Heart left ventricle (tissue), 16 donors: ENCODE measurements at regions not wholly inside any gene's neighbourhood (a gene's known extent, or its start where the extent isn't known, plus 50 kb on each side); places are given as distances from the start of the nearest gene placed in this dataset.
A peak's percentile ranks its signal among the peaks of the same experiment; 100 is the strongest.

ENCODE experiments used
- ATAC-seq, 4 donors: fragments of 200-7000 bp; cut with Tn5 transposase; one replicate each; pipeline ENCODE4 v1.9.1; 2020 to 2022; ENCODE audit warnings: moderate library complexity in 4 of 4, mild to moderate bottlenecking in 3 of 4, moderate number of reproducible peaks in 1 of 4
- DNase-seq, 5 donors: peaks; one replicate each; pipeline ENCODE4 v3.0.0-alpha.2; 2020
- H3K27ac ChIP-seq, 12 donors: fragments of 200-600 bp; sonication (generic) in 4 of 12; one replicate each; pipeline versions ENCODE4 v1.5.0 to v1.8.0; 2016 to 2022; ENCODE audit warnings: mild to moderate bottlenecking in 2 of 12
- H3K27me3 ChIP-seq, 9 donors: fragments of 200-600 bp; sonication (generic) in 2 of 9; one replicate each; pipeline versions ENCODE4 v1.5.1 to v1.8.0; 2016 to 2022; ENCODE audit warnings: mild to moderate bottlenecking in 3 of 9
- H3K36me3 ChIP-seq, 9 donors: fragments of 200-600 bp; sonication (generic) in 2 of 9; one replicate each; pipeline versions ENCODE4 v1.5.0 to v1.8.0; 2018 to 2022; ENCODE audit warnings: mild to moderate bottlenecking in 2 of 9
- H3K4me1 ChIP-seq, 12 donors: fragments of 200-600 bp; sonication (generic) in 4 of 12; one replicate each; pipeline versions ENCODE4 v1.5.0 to v1.8.0; 2016 to 2022; ENCODE audit warnings: mild to moderate bottlenecking in 3 of 12
- H3K4me3 ChIP-seq, 12 donors: fragments of 200-600 bp; sonication (generic) in 4 of 12; one replicate each; pipeline versions ENCODE4 v1.5.0 to v1.8.0; 2017 to 2022; ENCODE audit warnings: mild to moderate bottlenecking in 9 of 12, moderate library complexity in 4 of 12
- H3K9me3 ChIP-seq, 12 donors: fragments of 200-600 bp; sonication (generic) in 4 of 12; one replicate each; pipeline versions ENCODE4 v1.5.0 to v1.8.0; 2016 to 2022; ENCODE audit warnings: mild to moderate bottlenecking in 1 of 12
- CTCF ChIP-seq, 12 donors: fragments of 200-600 bp; sonication (generic) in 4 of 12; IDR thresholded peaks; one replicate each; pipeline versions ENCODE4 v1.5.0 to v1.8.0; 2018 to 2022; ENCODE audit warnings: antibody characterized with exemption in 12 of 12, mild to moderate bottlenecking in 5 of 12
- POLR2A ChIP-seq, 2 donors: fragments of 450-650 bp; IDR thresholded peaks; one replicate each; pipeline ENCODE4 v1.6.1; 2017; ENCODE audit warnings: antibody characterized with exemption in 2 of 2, mild to moderate bottlenecking in 2 of 2, moderate library complexity in 2 of 2
- WGBS, 4 donors: extraction: QIAGEN DNeasy Blood & Tissue Kit in 2 of 4; methylation state at CpG; one replicate each; pipeline versions ENCODE4 v1.1.5 to v1.1.7; 2013 to 2018; 5-methylcytosine and 5-hydroxymethylcytosine counted together
- intact Hi-C, 10 donors: fragments of 100-400 bp; cut with DNase I; formaldehyde crosslinking; loops; one replicate each; pipeline versions ENCODE4 v1.11.1 to v1.14.2; 2022
- donor health status: ischemic (EF 13 %, LVEDD 7.1; RV severe dilation, severe dysfunction).
- donor health status: healthy with polysubstance abuse.
- donor health status: DM: no; HTN: yes; CAD: no.
- donor health status: DM: no; HTN: no; CAD: no.
- donor health status: ischemic (EF 25% LVEDD 6.9; RV normal size, moderate dysfunction).
- donor health status: ischemic (EF 25% LVEDD 5.7; RV mildly dilated, moderate dysfunction).
- donor health status: healthy.
- donor health status: DM: yes; HTN: yes; CAD: no.
- donor health status: ischemic (EF 35%, LVEDD 5.7; RV mildly dilated, moderate dysfunction).
- donor health status: nonischemic (EF 11% LVEDD 7.7; RV severe dilation, severe dysfunction).
- donor health status: DM: yes; HTN: yes; CAD: no.
- donor health status: PGD.
- donor health status: ischemic (EF 29% LVEDD 5.4; RV normal size, mild dysfunction).
- donor health status: nonischemic (EF 23%, LVEDD 6.1; RV moderate dilation, normal function).

- DNase-seq (peak; percentile 62 to 78 (median 76)), ATAC-seq (peak; percentile 76 to 95 (median 91))
- no peaks in the 10 kb centered on the region for H3K36me3 ChIP-seq
- H3K27me3 ChIP-seq: no peaks in the 10 kb centered on the region
- peak overlapping the region; percentile 26 to 68 (median 56) for H3K27ac ChIP-seq
- TF ChIP-seq POLR2A (IDR thresholded peaks at IDR 0.05) (no peak), CTCF (IDR thresholded peaks at IDR 0.05) (no peak)
- peak overlapping the region in 1 of 12 donors; percentile 21 for H3K4me3 ChIP-seq
- intact Hi-C loops: no loop called here
- peaks cover 3 to 31% (median 14%) of the 10 kb centered on the region in 12 donors for H3K4me1 ChIP-seq
- no peaks in the 10 kb centered on the region for H3K9me3 ChIP-seq
- 43 to 65% (median 54%) methylated on average over 3 to 5 of the region's 5 CpGs for WGBS, 4 donors
Observed at GRCh38 chr2:200742426-200742825, 69.3 kb upstream of the BZW1 start.

GRCh38 chr2:200743042-200743676 is 68.6 kb upstream of the BZW1 start:
- no peak for TF ChIP-seq CTCF (IDR thresholded peaks at IDR 0.05)
- 92 to 95% (median 94%) methylated on average over 9 to 10 of the region's 10 CpGs for WGBS, 4 donors
- no peaks in the 10 kb centered on the region for H3K27me3 ChIP-seq
- intact Hi-C loops: no loop called here
- H3K4me1 ChIP-seq: peaks cover 3 to 38% (median 14%) of the 10 kb centered on the region in 12 donors
- no peak for DNase-seq
- ATAC-seq: no peak
- no peaks in the 10 kb centered on the region for H3K36me3 ChIP-seq
- H3K27ac ChIP-seq: peak overlapping the region in 4 of 12 donors; percentile 51 to 68 (median 64)
- H3K4me3 ChIP-seq: no peak overlapping the region
- no peaks in the 10 kb centered on the region for H3K9me3 ChIP-seq

GRCh38 chr2:200744201-200744602 is 67.5 kb upstream of the BZW1 start:
- Histone ChIP-seq H3K9me3 (no peaks in the 10 kb centered on the region), H3K4me3 (no peak overlapping the region), H3K27me3 (no peaks in the 10 kb centered on the region), H3K27ac (no peak overlapping the region), H3K4me1 (peaks cover 3 to 39% (median 14%) of the 10 kb centered on the region in 12 donors), H3K36me3 (no peaks in the 10 kb centered on the region)
- TF ChIP-seq POLR2A (IDR thresholded peaks at IDR 0.05): no peak
- no peak for TF ChIP-seq CTCF (IDR thresholded peaks at IDR 0.05)
- intact Hi-C loops: no loop called here
- DNase-seq (no peak), ATAC-seq (no peak)
- WGBS, 4 donors: 71 to 83% (median 75%) methylated on average over 6 of the region's 6 CpGs

GRCh38 chr2:200746301-200746700 is 65.4 kb upstream of the BZW1 start:
- ATAC-seq (no peak), DNase-seq (no peak)
- TF ChIP-seq CTCF (IDR thresholded peaks at IDR 0.05) (no peak), POLR2A (IDR thresholded peaks at IDR 0.05) (no peak)
- Histone ChIP-seq H3K9me3 (no peaks in the 10 kb centered on the region), H3K4me1 (peaks cover 3 to 34% (median 13%) of the 10 kb centered on the region in 12 donors), H3K27me3 (no peaks in the 10 kb centered on the region), H3K27ac (no peak overlapping the region), H3K36me3 (no peaks in the 10 kb centered on the region), H3K4me3 (no peak overlapping the region)
- intact Hi-C loops: no loop called here
- WGBS, 4 donors: 94 to 96% (median 94%) methylated on average over 7 of the region's 7 CpGs
